Activated T-helper 1 cell treated with anti-CD3 and anti-CD28 coated beads, Interleukin-12 subunit alpha, Interleukin-12 subunit beta, Interleukin-2, Interleukin-4 antibody, amounts not matched to agents 30 ng/mL and 10 ng/mL and 1 ng/mL, durations not matched to agents 14 hours and 24 hours and 36 hours (primary cell): ENCODE measurements at regions not wholly inside any gene's neighbourhood (a gene's known extent, or its start where the extent isn't known, plus 50 kb on each side); places are given as distances from the start of the nearest gene placed in this dataset.

Source experiments
- DNase-seq: peaks from one replicate; pipeline ENCODE4 v3.0.0; 2021; ENCODE audit warnings: low spot score
- H3K27ac Mint-ChIP-seq: one replicate; pipeline ENCODE4 v1.8.0; 2021; ENCODE audit warnings: mild to moderate bottlenecking, mixed read lengths
- H3K27me3 Mint-ChIP-seq: one replicate; pipeline ENCODE4 v1.8.0; 2022; ENCODE audit warnings: mild to moderate bottlenecking, moderate library complexity, mixed read lengths; ENCODE audit not compliant: insufficient read depth
- H3K36me3 Mint-ChIP-seq: one replicate; pipeline ENCODE4 v1.8.0; 2021; ENCODE audit warnings: low read depth, mixed read lengths
- H3K4me1 Mint-ChIP-seq: one replicate; pipeline ENCODE4 v1.8.0; 2021; ENCODE audit warnings: low read depth, mixed read lengths
- H3K4me3 Mint-ChIP-seq: one replicate; pipeline ENCODE4 v1.8.0; 2021; ENCODE audit warnings: mild to moderate bottlenecking, moderate library complexity, mixed read lengths
- H3K9me3 Mint-ChIP-seq: one replicate; pipeline ENCODE4 v1.8.0; 2021; ENCODE audit warnings: mixed read lengths
- intact Hi-C: fragments of 100-400 bp; cut with micrococcal nuclease; formaldehyde crosslinking; loops from one replicate; pipeline ENCODE4 v1.15.1; 2024

GRCh38 chr20:61056116-61056515 is 195.9 kb upstream of the CDH4 start:
- Mint-ChIP-seq H3K4me1 (no peaks in the 10 kb centered on the region), H3K4me3 (no peak overlapping the region), H3K27ac (no peak overlapping the region), H3K27me3 (no peaks in the 10 kb centered on the region), H3K36me3 (no peaks in the 10 kb centered on the region), H3K9me3 (no peaks in the 10 kb centered on the region)
- DNase-seq, result no peak
- intact Hi-C loops, result no loop called here

GRCh38 chr20:61056627-61057442 is 195.2 kb upstream of the CDH4 start:
- no peak overlapping the region for H3K27ac Mint-ChIP-seq
- H3K4me3 Mint-ChIP-seq, result no peak overlapping the region
- no peak for DNase-seq
- no peaks in the 10 kb centered on the region for H3K27me3 Mint-ChIP-seq
- H3K4me1 Mint-ChIP-seq, result no peaks in the 10 kb centered on the region
- H3K9me3 Mint-ChIP-seq, result no peaks in the 10 kb centered on the region
- intact Hi-C loops, result no loop called here
- H3K36me3 Mint-ChIP-seq, result no peaks in the 10 kb centered on the region

GRCh38 chr20:61057443-61058121 is 194.5 kb upstream of the CDH4 start:
- Mint-ChIP-seq H3K9me3 (no peaks in the 10 kb centered on the region), H3K36me3 (no peaks in the 10 kb centered on the region), H3K4me1 (no peaks in the 10 kb centered on the region), H3K27me3 (no peaks in the 10 kb centered on the region), H3K27ac (no peak overlapping the region), H3K4me3 (no peak overlapping the region)
- intact Hi-C loops, result no loop called here
- no peak for DNase-seq

GRCh38 chr20:61061981-61062380 is 190.1 kb upstream of the CDH4 start:
- no peak for DNase-seq
- no peaks in the 10 kb centered on the region for H3K36me3 Mint-ChIP-seq
- no peak overlapping the region for H3K27ac Mint-ChIP-seq
- H3K9me3 Mint-ChIP-seq, result no peaks in the 10 kb centered on the region
- H3K4me1 Mint-ChIP-seq, result no peaks in the 10 kb centered on the region
- no peaks in the 10 kb centered on the region for H3K27me3 Mint-ChIP-seq
- intact Hi-C loops, result no loop called here
- H3K4me3 Mint-ChIP-seq, result no peak overlapping the region

- Mint-ChIP-seq H3K27ac (no peak overlapping the region), H3K4me3 (no peak overlapping the region), H3K9me3 (no peaks in the 10 kb centered on the region), H3K4me1 (no peaks in the 10 kb centered on the region), H3K36me3 (no peaks in the 10 kb centered on the region), H3K27me3 (no peaks in the 10 kb centered on the region)
- intact Hi-C loops, result no loop called here
- no peak for DNase-seq
These were observed 186.2 kb upstream of the CDH4 start for GRCh38 chr20:61065853-61066252.

- Mint-ChIP-seq H3K27ac (no peak overlapping the region), H3K9me3 (no peaks in the 10 kb centered on the region), H3K4me3 (no peak overlapping the region), H3K36me3 (no peaks in the 10 kb centered on the region), H3K4me1 (no peaks in the 10 kb centered on the region), H3K27me3 (no peaks in the 10 kb centered on the region)
- intact Hi-C loops, result no loop called here
- DNase-seq, result no peak
These were observed 185.5 kb upstream of the CDH4 start for GRCh38 chr20:61066526-61066925.

- no peaks in the 10 kb centered on the region for H3K9me3 Mint-ChIP-seq
- no peak overlapping the region for H3K27ac Mint-ChIP-seq
- intact Hi-C loops, result no loop called here
- H3K4me3 Mint-ChIP-seq, result no peak overlapping the region
- H3K27me3 Mint-ChIP-seq, result no peaks in the 10 kb centered on the region
- H3K4me1 Mint-ChIP-seq, result no peaks in the 10 kb centered on the region
- no peak for DNase-seq
- H3K36me3 Mint-ChIP-seq, result no peaks in the 10 kb centered on the region
These were observed 184.8 kb upstream of the CDH4 start for GRCh38 chr20:61067221-61067620.

- no peaks in the 10 kb centered on the region for H3K4me1 Mint-ChIP-seq
- H3K4me3 Mint-ChIP-seq, result no peak overlapping the region
- H3K27ac Mint-ChIP-seq, result no peak overlapping the region
- intact Hi-C loops, result no loop called here
- no peaks in the 10 kb centered on the region for H3K27me3 Mint-ChIP-seq
- no peaks in the 10 kb centered on the region for H3K36me3 Mint-ChIP-seq
- no peak for DNase-seq
- peaks cover under 1% of the 10 kb centered on the region for H3K9me3 Mint-ChIP-seq
These were observed 179.7 kb upstream of the CDH4 start for GRCh38 chr20:61072398-61072797.

- Mint-ChIP-seq H3K9me3 (peaks cover 3% of the 10 kb centered on the region), H3K4me3 (no peak overlapping the region), H3K27ac (no peak overlapping the region), H3K27me3 (no peaks in the 10 kb centered on the region), H3K4me1 (no peaks in the 10 kb centered on the region), H3K36me3 (no peaks in the 10 kb centered on the region)
- intact Hi-C loops, result no loop called here
- DNase-seq, result no peak
These were observed 178.7 kb upstream of the CDH4 start for GRCh38 chr20:61073376-61073775.

- Mint-ChIP-seq H3K27me3 (no peaks in the 10 kb centered on the region), H3K9me3 (peaks cover 26% of the 10 kb centered on the region), H3K4me3 (no peak overlapping the region), H3K36me3 (no peaks in the 10 kb centered on the region), H3K27ac (no peak overlapping the region), H3K4me1 (no peaks in the 10 kb centered on the region)
- no peak for DNase-seq
- intact Hi-C loops, result no loop called here
These were observed 169.3 kb upstream of the CDH4 start for GRCh38 chr20:61082720-61083119.

- Mint-ChIP-seq H3K9me3 (peaks cover 26% of the 10 kb centered on the region), H3K27me3 (no peaks in the 10 kb centered on the region), H3K27ac (no peak overlapping the region), H3K4me3 (no peak overlapping the region), H3K4me1 (no peaks in the 10 kb centered on the region), H3K36me3 (no peaks in the 10 kb centered on the region)
- intact Hi-C loops, result no loop called here
- no peak for DNase-seq
These were observed 168.6 kb upstream of the CDH4 start for GRCh38 chr20:61083431-61083830.

- H3K36me3 Mint-ChIP-seq, result no peaks in the 10 kb centered on the region
These were observed 166.0 kb upstream of the CDH4 start for GRCh38 chr20:61086031-61086430.

GRCh38 chr20:61090541-61090940 is 161.5 kb upstream of the CDH4 start:
- Mint-ChIP-seq H3K36me3 (no peaks in the 10 kb centered on the region), H3K9me3 (peaks cover 28% of the 10 kb centered on the region), H3K4me1 (no peaks in the 10 kb centered on the region), H3K4me3 (no peak overlapping the region), H3K27me3 (no peaks in the 10 kb centered on the region), H3K27ac (no peak overlapping the region)
- intact Hi-C loops, result no loop called here
- DNase-seq, result no peak

More at GRCh38 chr20:61086031-61086430, 166.0 kb upstream of the CDH4 start:
- Mint-ChIP-seq H3K27me3 (no peaks in the 10 kb centered on the region), H3K9me3 (peaks cover 24% of the 10 kb centered on the region), H3K4me1 (no peaks in the 10 kb centered on the region), H3K4me3 (no peak overlapping the region), H3K27ac (no peak overlapping the region)
- intact Hi-C loops, result no loop called here
- no peak for DNase-seq
